Keratinocyte (primary cell): ENCODE measurements at regions not wholly inside any gene's neighbourhood (a gene's known extent, or its start where the extent isn't known, plus 50 kb on each side); places are given as distances from the start of the nearest gene placed in this dataset.

Experiments used
- EZH2 ChIP-seq: IDR thresholded peaks from one replicate; pipeline ENCODE4 v1.6.1; 2012; ENCODE audit warnings: inconsistent platforms, mild to moderate bottlenecking, low read length, moderate library complexity
- TF ChIP-seq, protein P1 (sequence below), 3 experiments: IDR thresholded peaks in 1 of 3; conservative IDR thresholded peaks in 1 of 3; optimal IDR thresholded peaks in 1 of 3; 2 replicates in 2 of 3; 3 replicates in 1 of 3; pipeline versions ENCODE3 to v1.5.1; 2011; ENCODE audit warnings: low read length in 3 of 3, mild to moderate bottlenecking in 3 of 3, moderate library complexity in 2 of 3, control low read depth in 1 of 3, inconsistent platforms in 1 of 3; ENCODE audit not compliant: insufficient read depth in 2 of 3; ENCODE audit errors: extremely low read depth in 1 of 3

- TF ChIP-seq, protein P1, sequence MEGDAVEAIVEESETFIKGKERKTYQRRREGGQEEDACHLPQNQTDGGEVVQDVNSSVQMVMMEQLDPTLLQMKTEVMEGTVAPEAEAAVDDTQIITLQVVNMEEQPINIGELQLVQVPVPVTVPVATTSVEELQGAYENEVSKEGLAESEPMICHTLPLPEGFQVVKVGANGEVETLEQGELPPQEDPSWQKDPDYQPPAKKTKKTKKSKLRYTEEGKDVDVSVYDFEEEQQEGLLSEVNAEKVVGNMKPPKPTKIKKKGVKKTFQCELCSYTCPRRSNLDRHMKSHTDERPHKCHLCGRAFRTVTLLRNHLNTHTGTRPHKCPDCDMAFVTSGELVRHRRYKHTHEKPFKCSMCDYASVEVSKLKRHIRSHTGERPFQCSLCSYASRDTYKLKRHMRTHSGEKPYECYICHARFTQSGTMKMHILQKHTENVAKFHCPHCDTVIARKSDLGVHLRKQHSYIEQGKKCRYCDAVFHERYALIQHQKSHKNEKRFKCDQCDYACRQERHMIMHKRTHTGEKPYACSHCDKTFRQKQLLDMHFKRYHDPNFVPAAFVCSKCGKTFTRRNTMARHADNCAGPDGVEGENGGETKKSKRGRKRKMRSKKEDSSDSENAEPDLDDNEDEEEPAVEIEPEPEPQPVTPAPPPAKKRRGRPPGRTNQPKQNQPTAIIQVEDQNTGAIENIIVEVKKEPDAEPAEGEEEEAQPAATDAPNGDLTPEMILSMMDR (optimal IDR thresholded peaks at IDR 0.05 in 1 of 3, IDR thresholded peaks at IDR 0.05 in 1 of 3, conservative IDR thresholded peaks at IDR 0.05 in 1 of 3; ENCODE audit: extremely low read depth in 1 of 3, insufficient read depth in 2 of 3, low read length in 3 of 3) = no peak
- no peak for TF ChIP-seq EZH2
These were observed 225.0 kb downstream of the COX7B2 start for GRCh38 chr4:46684041-46684440.
